GM23338 (cell line): ENCODE measurements at regions not wholly inside any gene's neighbourhood (a gene's known extent, or its start where the extent isn't known, plus 50 kb on each side); places are given as distances from the start of the nearest gene placed in this dataset.

Source experiments
- ATAC-seq: fragments of 200-7000 bp; cut with Tn5 transposase; 3 replicates; pipeline ENCODE4 v1.9.1; 2020
- DNase-seq: peaks from one replicate; pipeline ENCODE4 v3.0.0-alpha.2; 2015; ENCODE audit warnings: low spot score
- H2AFZ ChIP-seq: fragments of 200-600 bp; sonication (generic); 2 replicates; pipeline ENCODE4 v1.8.0; 2016; ENCODE audit warnings: antibody characterized with exemption, mild to moderate bottlenecking, moderate library complexity
- H3F3A ChIP-seq: fragments of 200-600 bp; sonication (generic); replicated peaks from 2 replicates; pipeline ENCODE4 v1.8.0; 2017; ENCODE audit warnings: antibody characterized with exemption, mixed run types, low read depth
- H3K27ac ChIP-seq: fragments of 200-600 bp; sonication (generic); 2 replicates; pipeline ENCODE4 v1.6.1; 2016; ENCODE audit warnings: low read depth
- H3K27me3 ChIP-seq: fragments of 200-600 bp; sonication (generic); 2 replicates; pipeline ENCODE4 v1.8.0; 2016; ENCODE audit warnings: mild to moderate bottlenecking, mixed run types, moderate library complexity; ENCODE audit not compliant: insufficient read depth
- H3K36me3 ChIP-seq: fragments of 200-600 bp; sonication (generic); 2 replicates; pipeline ENCODE4 v1.8.0; 2016; ENCODE audit warnings: mild to moderate bottlenecking; ENCODE audit not compliant: insufficient read depth
- H3K4me1 ChIP-seq: fragments of 200-600 bp; sonication (generic); 2 replicates; pipeline ENCODE4 v1.8.0; 2016; ENCODE audit warnings: mild to moderate bottlenecking, moderate library complexity; ENCODE audit not compliant: insufficient read depth
- H3K4me2 ChIP-seq: fragments of 200-600 bp; sonication (generic); 2 replicates; pipeline ENCODE4 v1.7.1; 2017; ENCODE audit warnings: mixed run types
- H3K4me3 ChIP-seq: fragments of 200-600 bp; sonication (generic); 2 replicates; pipeline ENCODE4 v1.6.1; 2016; ENCODE audit warnings: mixed run types
- H3K79me2 ChIP-seq: fragments of 200-600 bp; sonication (generic); replicated peaks from 2 replicates; pipeline ENCODE4 v1.8.0; 2017; ENCODE audit warnings: mild to moderate bottlenecking; ENCODE audit not compliant: insufficient read depth
- H3K9me2 ChIP-seq: fragments of 200-600 bp; sonication (generic); 2 replicates; pipeline ENCODE4 v1.8.0; 2017; ENCODE audit not compliant: insufficient read depth
- H4K20me1 ChIP-seq: fragments of 200-600 bp; sonication (generic); replicated peaks from 2 replicates; pipeline ENCODE4 v1.8.0; 2017; ENCODE audit warnings: mild to moderate bottlenecking; ENCODE audit not compliant: insufficient read depth
- H3K27ac Mint-ChIP-seq: 2 replicates; pipeline ENCODE4 v1.8.0; 2020; ENCODE audit warnings: inconsistent platforms, mild to moderate bottlenecking, moderate library complexity, mixed read lengths
- H3K27me3 Mint-ChIP-seq: 3 replicates; pipeline ENCODE4 v1.8.0; 2022; ENCODE audit warnings: low read depth, mild to moderate bottlenecking, moderate library complexity, mixed read lengths, inconsistent platforms; ENCODE audit not compliant: insufficient read depth, poor library complexity
- H3K36me3 Mint-ChIP-seq: 3 replicates; pipeline ENCODE4 v1.8.0; 2021; ENCODE audit warnings: low read depth, mild to moderate bottlenecking, inconsistent platforms, moderate library complexity, mixed read lengths
- H3K4me1 Mint-ChIP-seq: 3 replicates; pipeline ENCODE4 v1.8.0; 2020; ENCODE audit warnings: mild to moderate bottlenecking, inconsistent platforms, mixed read lengths
- H3K4me3 Mint-ChIP-seq: 3 replicates; pipeline ENCODE4 v1.8.0; 2021; ENCODE audit warnings: moderate library complexity, mild to moderate bottlenecking, inconsistent platforms, mixed read lengths
- H3K9me3 Mint-ChIP-seq: 3 replicates; pipeline ENCODE4 v1.8.0; 2020; ENCODE audit warnings: moderate library complexity, mild to moderate bottlenecking, inconsistent platforms, mixed read lengths
- CREB1 ChIP-seq: fragments of 250-450 bp; sonication (Bioruptor Pico); IDR thresholded peaks from 2 replicates; pipeline ENCODE4 v1.5.0; 2020; ENCODE audit warnings: low read depth, mild to moderate bottlenecking, moderate library complexity
- CTCF ChIP-seq, 2 experiments: fragments of 200-600 bp in 1 of 2; sonication (generic) in 1 of 2; conservative IDR thresholded peaks; 2 replicates each; pipeline versions ENCODE4 v1.5.1 to v1.6.1; 2016 to 2017; ENCODE audit warnings: antibody characterized with exemption in 2 of 2, low read depth in 2 of 2, mild to moderate bottlenecking in 2 of 2, moderate library complexity in 1 of 2
- ETS1 ChIP-seq: IDR thresholded peaks from 2 replicates; pipeline ENCODE4 v1.6.1; 2016; ENCODE audit warnings: antibody characterized with exemption
- EZH2phosphoT487 ChIP-seq: fragments of 200-600 bp; sonication (generic); IDR thresholded peaks from one replicate; pipeline ENCODE4 v1.8.1; 2018; ENCODE audit warnings: antibody characterized with exemption; ENCODE audit not compliant: unreplicated experiment
- JUNB ChIP-seq: IDR thresholded peaks from one replicate; pipeline ENCODE4 v1.6.1; 2016; ENCODE audit warnings: antibody characterized with exemption; ENCODE audit not compliant: unreplicated experiment
- NANOG ChIP-seq: IDR thresholded peaks from 2 replicates; pipeline ENCODE4 v1.6.1; 2016; ENCODE audit warnings: antibody characterized with exemption, borderline replicate concordance
- STAT1 ChIP-seq: IDR thresholded peaks from one replicate; pipeline ENCODE4 v1.6.1; 2016; ENCODE audit warnings: antibody characterized with exemption; ENCODE audit not compliant: unreplicated experiment
- ZNF114 ChIP-seq: fragments of 250-450 bp; sonication (Bioruptor Pico); IDR thresholded peaks from 2 replicates; pipeline ENCODE4 v1.5.0; 2020; ENCODE audit warnings: mild to moderate bottlenecking, moderate library complexity
- ZNF331 ChIP-seq: fragments of 250-450 bp; sonication (Bioruptor Pico); IDR thresholded peaks from 2 replicates; pipeline ENCODE4 v1.5.0; 2020; ENCODE audit warnings: low read depth, mild to moderate bottlenecking, moderate library complexity
- ZNF462 ChIP-seq: fragments of 250-450 bp; sonication (Bioruptor Pico); IDR thresholded peaks from 2 replicates; pipeline ENCODE4 v1.5.0; 2020; ENCODE audit warnings: mild to moderate bottlenecking, moderate library complexity

GRCh38 chr4:100963627-100964026 lies 383.7 kb downstream of the PPP3CA start:
- Mint-ChIP-seq H3K36me3 (no peaks in the 10 kb centered on the region), H3K4me1 (peaks cover 12% of the 10 kb centered on the region), H3K9me3 (no peaks in the 10 kb centered on the region), H3K4me3 (no peak overlapping the region), H3K27me3 (peaks cover 3% of the 10 kb centered on the region), H3K27ac (no peak overlapping the region)
- Histone ChIP-seq H3K9me2 (no peaks in the 10 kb centered on the region), H3K4me1 (no peaks in the 10 kb centered on the region), H3K4me2 (no peak overlapping the region), H4K20me1 (no peaks in the 10 kb centered on the region), H3K27ac (no peak overlapping the region), H2AFZ (no peak overlapping the region), H3F3A (no peaks in the 10 kb centered on the region), H3K79me2 (no peaks in the 10 kb centered on the region), H3K36me3 (no peaks in the 10 kb centered on the region), H3K4me3 (no peak overlapping the region), H3K27me3 (no peaks in the 10 kb centered on the region)
- no peak for TF ChIP-seq EZH2phosphoT487
- no peak for TF ChIP-seq ZNF462
- TF ChIP-seq ZNF114 = no peak
- no peak for TF ChIP-seq STAT1
- no peak for TF ChIP-seq JUNB
- no peak for TF ChIP-seq CTCF (conservative IDR thresholded peaks at IDR 0.05; ENCODE audit: low read depth in 2 of 2)
- no peak for TF ChIP-seq CREB1 (CRISPR knock-in tag)
- TF ChIP-seq NANOG = no peak
- no peak for TF ChIP-seq ZNF331 (CRISPR knock-in tag)
- TF ChIP-seq ETS1 = no peak
- ATAC-seq (no peak), DNase-seq (no peak)
